ENCODE measurements at regions not wholly inside any gene's neighbourhood (a gene's known extent, or its start where the extent isn't known, plus 50 kb on each side); places are given as distances from the start of the nearest gene placed in this dataset.

GRCh38 chr21:39124681-39125251, 58.5 kb downstream of the PSMG1 start:
- DNase-seq: no peak

DNA sequence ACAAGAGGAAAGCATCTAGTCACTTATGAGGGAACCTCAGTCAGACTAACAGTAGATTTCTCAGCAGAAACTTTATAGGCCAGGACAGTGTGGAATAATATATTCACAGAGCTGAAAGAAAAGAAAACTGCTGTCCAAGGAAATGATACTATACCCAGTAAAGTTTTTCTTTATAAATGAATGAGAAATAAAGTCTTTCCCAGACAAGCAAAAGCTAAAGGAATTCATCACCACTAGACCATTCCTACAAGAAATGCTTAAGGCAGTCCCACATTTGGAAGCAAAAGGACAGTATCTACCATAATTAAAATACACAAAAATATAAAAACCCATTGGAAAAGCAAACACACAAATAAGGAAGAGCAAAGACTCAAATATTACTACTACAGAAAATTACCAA, 59.9 kb downstream of the PSMG1 start:
- no peak for DNase-seq

DNA sequence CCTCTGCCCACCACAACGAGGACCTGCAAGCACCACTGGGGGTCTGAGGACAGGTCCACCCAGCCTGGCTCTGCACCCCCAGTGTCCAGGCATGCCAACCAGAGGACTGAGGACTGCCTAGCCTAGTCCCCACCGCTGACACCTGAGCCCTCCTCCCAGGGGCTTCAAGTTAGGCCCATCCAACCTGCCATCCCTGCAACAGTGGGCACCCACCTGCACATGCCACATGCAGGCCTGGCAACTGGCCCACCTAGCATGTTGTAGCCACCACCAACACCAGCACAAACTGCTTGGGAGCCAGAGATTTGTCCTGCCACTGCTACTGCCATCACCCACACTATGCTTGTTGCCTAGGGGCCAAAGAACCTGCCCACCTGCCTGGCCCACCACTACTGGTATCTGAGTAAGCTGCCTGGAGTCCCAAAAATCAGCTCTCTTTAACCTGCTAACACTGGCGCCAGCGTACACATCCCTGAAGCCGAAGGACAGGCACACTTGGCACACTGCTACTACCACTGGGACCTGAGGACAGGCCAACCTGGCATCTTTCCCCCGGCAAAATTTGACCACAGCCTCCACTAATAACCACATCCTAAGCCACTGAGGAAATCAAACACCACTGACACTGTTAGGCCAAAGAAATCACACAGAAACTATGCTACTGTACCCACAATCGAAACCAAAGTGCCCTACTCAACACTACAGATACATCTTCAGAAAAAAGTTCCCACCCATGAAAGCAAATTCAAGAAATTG, 61.5 kb downstream of the PSMG1 start:
- no peak for DNase-seq

- no peak for DNase-seq
Observed at GRCh38 chr21:39120876-39121599, 62.2 kb downstream of the PSMG1 start.

DNA sequence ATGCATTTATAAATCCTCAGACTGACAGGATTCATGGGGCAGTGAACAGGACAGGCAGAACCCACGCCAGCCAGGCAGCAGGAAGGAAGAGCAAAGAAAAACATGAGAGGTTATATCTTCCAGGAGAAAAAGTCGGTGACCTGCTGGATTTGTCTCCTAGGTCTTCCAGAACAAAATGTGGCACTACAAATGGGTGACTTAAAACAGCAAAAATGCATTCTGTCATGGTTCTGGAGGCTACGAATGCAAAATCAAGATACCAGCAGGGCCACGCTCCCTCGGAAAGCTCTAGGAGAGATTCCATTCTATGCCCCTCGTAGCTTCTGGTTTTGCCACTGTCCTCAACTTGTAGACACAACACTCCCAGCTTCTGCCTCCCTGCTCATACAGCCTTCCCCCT, 63.4 kb downstream of the PSMG1 start:
- no peak for DNase-seq

DNA sequence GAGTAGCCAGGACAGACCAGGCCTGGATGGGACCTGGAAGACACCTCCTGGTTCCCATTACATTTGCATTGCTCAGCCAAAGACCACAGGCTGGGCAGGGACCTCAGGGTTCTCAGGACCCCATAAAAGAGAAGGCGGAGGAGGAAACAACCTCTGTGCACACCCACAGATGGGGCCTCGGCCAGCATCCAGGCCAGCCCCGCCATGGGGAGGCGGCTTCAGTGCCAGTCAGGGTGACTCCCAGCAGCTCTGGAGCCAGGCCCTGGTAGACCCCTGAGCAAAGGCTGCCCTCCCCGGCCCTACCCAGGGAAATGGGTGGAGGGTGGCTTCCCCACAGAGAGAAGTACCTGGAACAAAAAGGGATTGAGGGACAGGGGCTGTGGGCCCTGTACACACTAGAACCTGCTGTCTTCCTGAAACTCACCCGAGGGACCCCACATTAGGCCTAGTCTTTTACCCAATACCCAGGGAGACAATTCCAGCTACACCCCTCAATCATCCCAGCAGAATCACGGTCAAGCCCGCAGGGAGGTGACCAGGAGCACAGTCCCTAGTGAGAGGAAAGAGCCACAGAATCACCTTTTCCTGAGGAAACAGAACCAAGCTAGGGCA, 64.5 kb downstream of the PSMG1 start:
- DNase-seq: no peak

DNA sequence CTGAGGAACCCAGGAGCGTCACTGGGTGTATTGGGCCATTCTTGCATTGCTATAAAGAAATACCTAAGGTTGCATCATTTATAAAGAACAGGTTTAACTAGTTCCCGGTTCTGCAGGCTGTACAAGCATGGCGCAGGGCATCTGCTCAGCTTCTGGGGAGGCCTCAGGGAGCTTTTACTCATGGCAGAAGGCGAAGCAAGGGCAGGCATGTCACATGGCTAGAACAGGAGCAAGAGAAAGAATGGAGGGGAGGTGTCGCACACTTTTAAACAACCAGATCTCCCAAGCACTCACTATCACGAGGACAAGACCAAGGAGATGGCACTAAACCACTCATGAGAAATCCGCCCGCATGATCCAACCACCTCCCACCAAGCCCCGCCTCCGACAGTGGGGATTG, 65.2 kb downstream of the PSMG1 start:
- DNase-seq: no peak

GRCh38 chr21:39117440-39117970, 65.7 kb downstream of the PSMG1 start:
- DNase-seq: no peak

DNA sequence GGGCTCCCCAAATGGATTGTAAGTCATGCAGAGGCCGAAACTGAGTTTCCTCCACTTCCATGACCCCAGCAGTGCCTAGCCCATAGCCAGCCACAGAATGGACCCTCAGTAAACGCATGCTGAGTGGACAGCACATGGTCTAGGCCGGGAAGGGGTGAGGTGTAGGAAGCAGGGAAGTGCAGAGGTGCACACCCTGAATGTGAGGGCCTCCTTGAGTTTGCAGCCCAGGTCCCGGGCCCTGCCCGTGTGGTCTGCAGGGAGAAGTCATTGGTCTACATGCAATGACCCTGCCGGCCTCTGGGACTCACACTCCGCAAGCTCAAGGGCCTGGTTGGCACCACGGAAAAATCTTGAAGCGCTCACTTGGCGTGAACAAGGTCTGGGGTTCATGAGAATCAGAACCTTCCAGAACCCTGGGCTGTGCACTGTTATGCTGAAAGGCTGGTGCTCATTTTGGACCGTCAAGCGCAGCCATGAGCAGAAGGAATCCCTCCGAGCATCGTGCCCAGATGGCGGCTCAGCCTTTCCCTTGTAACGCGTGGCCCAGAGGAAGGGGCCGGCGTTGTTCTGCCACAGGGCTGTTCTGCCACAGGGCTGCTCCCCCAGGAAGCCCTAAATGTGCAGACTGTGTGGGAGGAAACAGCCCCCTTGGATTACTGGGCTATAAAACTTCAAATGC, 66.4 kb downstream of the PSMG1 start:
- DNase-seq: no peak

DNA sequence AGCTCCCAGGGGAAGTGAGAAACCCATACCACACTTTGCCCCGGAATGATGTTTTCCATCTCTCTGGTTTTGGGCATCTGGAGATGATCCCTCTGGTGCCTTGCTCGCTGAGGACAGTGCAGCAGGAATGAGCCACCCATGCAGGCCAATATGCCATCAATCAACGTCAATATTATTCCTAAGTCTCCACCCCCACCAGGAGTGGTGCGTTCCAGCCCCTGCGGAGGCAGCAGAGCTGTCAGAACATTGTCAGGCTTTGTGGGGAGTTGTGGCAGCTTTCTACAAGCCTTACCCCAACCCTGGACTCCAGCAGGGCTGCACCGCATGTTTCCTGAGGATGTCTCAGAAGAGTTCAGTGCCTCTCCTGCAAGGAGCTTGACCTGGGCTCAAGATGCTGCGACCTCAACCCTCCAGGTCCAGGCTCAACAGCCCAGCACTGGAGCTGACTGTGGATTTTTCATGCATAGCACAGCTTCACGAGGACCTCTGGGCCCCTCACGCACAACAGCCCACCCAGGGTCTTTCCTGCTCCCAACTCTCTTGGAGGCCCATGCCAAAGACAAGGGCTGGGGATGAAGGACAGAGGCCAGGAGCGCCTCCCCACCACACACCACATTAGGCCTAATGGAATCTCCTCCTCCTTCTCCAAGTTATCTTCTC, 67.5 kb downstream of the PSMG1 start:
- no peak for DNase-seq

DNA sequence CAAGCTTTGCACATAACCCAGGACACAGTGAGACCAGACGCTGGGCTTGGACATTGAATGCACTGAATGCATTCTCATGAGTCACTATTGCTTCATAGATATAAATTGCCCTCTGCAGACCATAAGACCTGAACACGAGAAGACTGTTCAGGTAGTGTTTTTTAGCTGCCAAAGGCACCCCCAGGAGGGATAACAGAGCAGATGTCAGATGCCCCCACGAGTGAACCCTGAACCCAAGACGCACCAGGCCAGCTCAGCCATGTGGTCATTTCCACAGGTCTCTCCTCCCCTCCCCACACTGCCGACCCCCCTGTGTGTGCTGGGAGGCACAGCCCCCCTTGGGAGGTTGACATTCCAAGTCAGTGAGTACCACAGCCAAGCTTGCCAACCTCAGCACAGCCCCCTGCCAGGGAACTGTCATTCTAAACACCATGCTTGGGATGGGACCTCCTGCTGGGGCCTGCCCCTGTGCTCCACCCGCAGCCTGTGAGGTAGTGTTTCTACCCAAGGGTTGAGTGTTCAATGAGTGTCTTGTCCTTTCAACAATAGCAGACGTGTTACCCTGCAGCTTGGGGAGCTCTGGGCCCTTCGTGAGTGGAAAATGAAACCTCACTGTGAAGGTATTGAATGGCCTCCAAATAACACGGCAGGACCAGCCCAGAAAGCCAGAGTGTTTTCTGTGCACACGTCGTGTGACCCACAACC, 68.2 kb downstream of the PSMG1 start:
- DNase-seq: no peak

DNA sequence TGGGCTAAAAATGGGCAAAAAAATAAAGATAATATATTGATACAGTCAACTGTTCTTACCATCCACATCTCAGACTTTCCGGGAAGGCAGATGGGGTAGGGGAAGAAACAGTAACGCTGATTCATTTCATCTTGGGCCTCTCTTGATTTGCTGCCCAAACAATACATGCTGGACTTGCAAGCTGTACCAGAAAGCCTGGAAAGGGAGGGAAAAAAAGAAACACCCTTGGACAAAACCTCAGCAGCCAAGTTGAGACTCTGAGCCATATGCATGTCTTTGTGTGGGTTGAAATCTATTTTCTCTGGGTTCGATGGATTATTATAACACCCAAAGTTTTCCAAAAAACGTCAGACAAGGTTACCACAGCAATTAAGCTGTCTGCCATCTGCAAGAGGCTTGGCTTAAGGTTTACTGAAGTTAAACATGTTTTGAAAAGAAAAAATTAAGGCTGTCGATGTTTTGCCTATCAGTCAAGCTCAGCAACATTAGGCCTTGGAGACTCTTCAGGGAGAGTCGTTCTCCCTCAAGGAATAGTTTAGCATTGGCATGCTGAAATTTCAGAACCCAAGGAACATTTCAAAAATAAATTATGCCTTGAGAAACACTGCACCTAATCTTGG, 71.2 kb downstream of the PSMG1 start:
- no peak for DNase-seq

- DNase-seq: no peak
Observed at GRCh38 chr21:39110431-39110830, 72.8 kb downstream of the PSMG1 start.

GRCh38 chr21:39109596-39110210, 73.5 kb downstream of the PSMG1 start:
- no peak for DNase-seq

DNA sequence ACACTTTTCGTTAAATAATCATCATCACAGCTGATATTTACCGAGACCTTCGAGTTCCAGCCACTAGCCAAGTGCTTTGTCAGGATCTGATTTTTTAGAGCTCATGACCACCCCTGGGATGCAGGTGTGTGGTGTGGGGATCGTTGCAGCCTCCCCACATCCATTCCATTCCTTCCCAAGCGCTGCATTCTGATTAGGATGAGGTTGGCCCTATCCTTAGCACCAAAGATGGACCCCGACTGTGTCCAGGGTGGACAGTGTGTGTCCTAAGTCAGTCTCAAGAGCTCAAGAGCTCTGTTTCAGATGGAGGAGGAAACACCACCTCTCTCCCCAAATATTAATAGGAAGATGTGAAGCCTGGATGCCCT, 74.1 kb downstream of the PSMG1 start:
- DNase-seq: no peak

DNA sequence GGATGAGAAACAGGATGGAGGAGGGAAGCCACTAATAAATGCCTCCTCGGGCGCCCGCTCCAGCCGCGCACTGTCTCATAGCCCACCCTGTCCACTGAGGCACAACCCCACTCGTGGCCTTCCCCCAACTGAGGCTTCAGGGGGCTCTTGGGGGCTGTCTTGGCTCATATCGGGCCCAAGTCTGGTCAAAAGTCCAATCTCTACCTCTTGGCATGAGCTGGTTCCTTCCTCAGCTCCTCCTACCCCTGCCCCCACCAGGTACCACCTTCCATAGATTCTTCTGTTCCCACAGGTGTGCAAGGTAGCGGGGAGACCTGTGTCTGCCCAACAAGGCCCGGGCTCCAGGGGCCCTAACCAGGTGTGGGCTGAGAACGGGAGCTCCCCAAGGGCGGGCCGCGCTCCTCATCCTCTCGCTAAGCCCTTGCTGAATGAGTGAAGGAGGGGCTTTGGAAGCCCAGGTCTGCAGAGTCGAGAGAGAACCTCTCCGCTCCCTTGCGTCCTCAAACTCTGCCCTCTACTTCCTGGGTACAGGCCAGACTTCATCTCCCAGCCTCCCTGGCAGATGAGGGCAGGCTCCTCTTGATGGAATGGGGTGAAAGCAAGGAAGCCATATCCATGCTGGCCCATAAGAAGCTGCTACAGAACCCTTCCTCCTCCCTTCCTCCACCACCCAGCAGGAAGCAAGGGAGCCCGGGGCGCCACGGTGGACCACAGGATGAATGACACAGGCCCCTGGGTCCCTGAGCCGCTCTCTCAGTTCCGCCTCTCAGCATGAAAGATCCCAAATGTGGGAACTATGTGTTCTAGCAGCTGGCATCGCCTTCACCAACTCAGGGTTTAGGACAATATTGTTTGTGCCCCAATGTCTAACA, 74.7 kb downstream of the PSMG1 start:
- DNase-seq: no peak

GRCh38 chr21:39107739-39108138, 75.5 kb downstream of the PSMG1 start:
- no peak for DNase-seq

DNA sequence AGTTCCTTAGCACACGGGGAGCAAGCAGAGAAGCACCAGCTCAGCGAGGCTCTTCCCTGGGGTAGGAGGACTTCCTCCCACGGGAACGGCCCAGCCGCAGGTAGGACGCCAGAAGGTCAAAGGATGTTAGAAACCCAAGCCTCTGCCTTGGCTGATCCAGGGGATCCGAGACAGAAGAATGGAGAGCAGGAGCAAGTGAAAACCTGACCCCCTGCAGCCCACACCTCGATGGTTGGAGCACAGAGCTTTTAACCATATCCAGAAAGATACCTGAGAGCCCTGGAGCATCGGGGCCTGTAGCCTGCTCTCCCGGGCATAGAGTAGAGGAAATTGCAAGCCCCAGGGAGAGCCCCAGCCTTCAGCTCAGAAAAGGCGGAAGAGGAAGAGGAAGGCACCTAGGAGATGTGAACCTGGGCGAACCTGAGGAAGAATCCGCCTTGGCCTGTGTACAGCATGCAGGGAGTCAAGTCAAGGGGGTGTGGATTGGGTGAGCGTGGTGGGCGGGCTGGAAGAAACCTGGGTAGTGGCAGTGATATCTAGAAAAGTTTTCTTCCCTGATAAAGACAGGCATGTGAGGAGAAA, 76.3 kb downstream of the PSMG1 start:
- DNase-seq: no peak

- DNase-seq: no peak
Observed at GRCh38 chr21:39105836-39106235, 77.4 kb downstream of the PSMG1 start.

All from stimulated activated CD4-positive, alpha-beta T cell treated with anti-CD3 and anti-CD28 coated beads, Interleukin-2, amount 100 ng/mL, for 24 hours (primary cell).